GM10248 (cell line): ENCODE measurements at regions not wholly inside any gene's neighbourhood (a gene's known extent, or its start where the extent isn't known, plus 50 kb on each side); places are given as distances from the start of the nearest gene placed in this dataset.

ENCODE experiments used
- CTCF ChIA-PET: fragments of 300-600 bp; sonication (Branson Sonifier 250); formaldehyde crosslinking; extraction: SDS; loops from one replicate; lab custom pipeline; 2021; ENCODE audit warnings: antibody characterized with exemption; lab: Yijun Ruan, JAX
- POLR2A ChIA-PET: fragments of 350-650 bp; sonication (Branson Sonifier 250); formaldehyde crosslinking; extraction: SDS; loops from one replicate; lab custom pipeline; 2020; ENCODE audit warnings: antibody characterized with exemption; lab: Yijun Ruan, JAX
- DNase-seq: peaks from one replicate; pipeline ENCODE4 v3.0.0; 2012; ENCODE audit errors: extremely low spot score
- CTCF ChIP-seq: IDR thresholded peaks from 2 replicates; pipeline ENCODE4 v1.5.1; 2012; ENCODE audit warnings: mild to moderate bottlenecking, low read depth; ENCODE audit errors: extremely low read depth, missing control alignments, control extremely low read depth

GRCh38 chr1:23611601-23612327, 52.5 kb upstream of the ID3 start:
- POLR2A ChIA-PET, result no interaction called here
- CTCF ChIA-PET, result interaction anchor here (1.0 to 5.2 kb wide), 9 partner anchors 8 to 47 kb away, joined by 3 to 18 read pairs (median 7); no protein-coding TSS in a partner anchor
- TF ChIP-seq CTCF, result no peak

GRCh38 chr1:23610677-23611076, 51.4 kb upstream of the ID3 start:
- no peak for TF ChIP-seq CTCF
- ChIA-PET POLR2A (no interaction called here), CTCF (interaction anchor here (0.8 to 5.2 kb wide), 5 partner anchors 10 to 45 kb away, joined by 3 to 18 read pairs (median 3); no protein-coding TSS in a partner anchor)
- DNase-seq, result no peak

More at GRCh38 chr1:23611601-23612327, 52.5 kb upstream of the ID3 start:
- DNase-seq, result no peak

GRCh38 chr1:23609971-23610370, 50.7 kb upstream of the ID3 start:
- ChIA-PET POLR2A (no interaction called here), CTCF (interaction anchor here (0.8 to 1.2 kb wide), 4 partner anchors 11 to 45 kb away, joined by 3 to 4 read pairs (median 3); no protein-coding TSS in a partner anchor)
- DNase-seq, result no peak
- TF ChIP-seq CTCF, result no peak
